ENCODE measurements at regions not wholly inside any gene's neighbourhood (a gene's known extent, or its start where the extent isn't known, plus 50 kb on each side); places are given as distances from the start of the nearest gene placed in this dataset.

DNA sequence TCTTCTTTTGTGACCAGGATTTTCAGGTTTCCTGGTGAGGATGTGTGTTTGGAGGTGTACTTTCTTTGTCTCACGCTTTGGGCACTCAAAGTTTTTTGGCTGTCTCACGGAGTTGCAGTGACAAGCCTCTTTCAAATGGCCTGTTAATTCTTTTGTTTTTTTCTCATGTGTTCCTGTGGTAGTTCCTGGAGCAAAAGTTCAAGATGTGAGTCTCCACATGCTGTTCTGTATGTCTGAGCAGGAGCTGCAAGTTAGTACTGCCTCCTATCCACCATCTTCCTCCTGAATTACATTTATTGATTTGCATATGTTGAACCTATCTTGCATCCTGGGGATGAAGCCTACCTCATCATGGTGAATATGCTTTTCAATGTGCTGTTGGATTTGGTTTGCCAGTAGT lies 118.5 kb downstream of the VSIG4 start:
- TF ChIP-seq, protein P1, sequence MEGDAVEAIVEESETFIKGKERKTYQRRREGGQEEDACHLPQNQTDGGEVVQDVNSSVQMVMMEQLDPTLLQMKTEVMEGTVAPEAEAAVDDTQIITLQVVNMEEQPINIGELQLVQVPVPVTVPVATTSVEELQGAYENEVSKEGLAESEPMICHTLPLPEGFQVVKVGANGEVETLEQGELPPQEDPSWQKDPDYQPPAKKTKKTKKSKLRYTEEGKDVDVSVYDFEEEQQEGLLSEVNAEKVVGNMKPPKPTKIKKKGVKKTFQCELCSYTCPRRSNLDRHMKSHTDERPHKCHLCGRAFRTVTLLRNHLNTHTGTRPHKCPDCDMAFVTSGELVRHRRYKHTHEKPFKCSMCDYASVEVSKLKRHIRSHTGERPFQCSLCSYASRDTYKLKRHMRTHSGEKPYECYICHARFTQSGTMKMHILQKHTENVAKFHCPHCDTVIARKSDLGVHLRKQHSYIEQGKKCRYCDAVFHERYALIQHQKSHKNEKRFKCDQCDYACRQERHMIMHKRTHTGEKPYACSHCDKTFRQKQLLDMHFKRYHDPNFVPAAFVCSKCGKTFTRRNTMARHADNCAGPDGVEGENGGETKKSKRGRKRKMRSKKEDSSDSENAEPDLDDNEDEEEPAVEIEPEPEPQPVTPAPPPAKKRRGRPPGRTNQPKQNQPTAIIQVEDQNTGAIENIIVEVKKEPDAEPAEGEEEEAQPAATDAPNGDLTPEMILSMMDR (IDR thresholded peaks at IDR 0.05; ENCODE audit: low read depth, low read length), result no peak
- peaks cover 13% of the 10 kb centered on the region for H3K27me3 ChIP-seq (ENCODE audit: insufficient read depth, low read depth, severe bottlenecking)
- no peak overlapping the region for H3K27ac ChIP-seq
- DNase-seq, result no peak
- no peaks in the 10 kb centered on the region for H3K36me3 ChIP-seq
- no peaks in the 10 kb centered on the region for H3K9me3 ChIP-seq (ENCODE audit: severe bottlenecking)
- no peak overlapping the region for H3K4me3 ChIP-seq (ENCODE audit: low read depth, low read length)

DNA sequence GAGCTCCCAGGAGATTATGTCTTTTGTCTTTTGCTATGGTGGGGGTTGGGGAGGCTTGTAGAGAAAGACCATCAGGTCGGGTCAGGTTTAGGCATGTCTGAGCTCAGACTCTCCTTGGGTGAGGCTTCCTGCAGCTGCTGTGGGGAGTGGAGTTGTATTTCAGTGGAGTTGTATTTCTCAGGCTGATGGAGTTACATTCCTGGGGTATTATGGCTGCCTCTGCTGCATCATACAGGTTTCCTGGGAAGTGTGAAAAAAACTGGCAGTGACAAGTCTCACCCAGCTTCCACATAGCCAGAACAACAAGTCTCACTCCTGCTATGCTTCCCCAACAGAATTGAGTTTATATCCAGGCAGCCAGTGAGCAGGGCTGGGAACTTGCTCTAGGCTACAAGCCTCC lies 119.3 kb downstream of the VSIG4 start:
- Histone ChIP-seq H3K27me3 (ENCODE audit: insufficient read depth, low read depth, severe bottlenecking) (peaks cover 8% of the 10 kb centered on the region), H3K27ac (no peak overlapping the region), H3K9me3 (ENCODE audit: severe bottlenecking) (no peaks in the 10 kb centered on the region), H3K36me3 (no peaks in the 10 kb centered on the region), H3K4me3 (ENCODE audit: low read depth, low read length) (no peak overlapping the region)
- no peak for DNase-seq
- TF ChIP-seq, protein P1 (IDR thresholded peaks at IDR 0.05; ENCODE audit: low read depth, low read length), result no peak

GRCh38 chrX:65910899-65911298 lies 129.0 kb downstream of the VSIG4 start:
- TF ChIP-seq, protein P1 (IDR thresholded peaks at IDR 0.05; ENCODE audit: low read depth, low read length), result no peak
- no peaks in the 10 kb centered on the region for H3K36me3 ChIP-seq
- H3K4me3 ChIP-seq (ENCODE audit: low read depth, low read length), result no peak overlapping the region
- no peaks in the 10 kb centered on the region for H3K9me3 ChIP-seq (ENCODE audit: severe bottlenecking)
- H3K27me3 ChIP-seq (ENCODE audit: insufficient read depth, low read depth, severe bottlenecking), result peaks cover 7% of the 10 kb centered on the region
- no peak overlapping the region for H3K27ac ChIP-seq
- no peak for DNase-seq

GRCh38 chrX:65903750-65904149 lies 136.1 kb downstream of the VSIG4 start:
- TF ChIP-seq, protein P1 (IDR thresholded peaks at IDR 0.05; ENCODE audit: low read depth, low read length), result no peak
- Histone ChIP-seq H3K36me3 (no peaks in the 10 kb centered on the region), H3K9me3 (ENCODE audit: severe bottlenecking) (no peaks in the 10 kb centered on the region)

GRCh38 chrX:65902011-65902410 lies 137.9 kb downstream of the VSIG4 start:
- TF ChIP-seq, protein P1 (IDR thresholded peaks at IDR 0.05; ENCODE audit: low read depth, low read length), result no peak
- Histone ChIP-seq H3K9me3 (ENCODE audit: severe bottlenecking) (no peaks in the 10 kb centered on the region), H3K36me3 (no peaks in the 10 kb centered on the region), H3K4me3 (ENCODE audit: low read depth, low read length) (no peak overlapping the region), H3K27me3 (ENCODE audit: insufficient read depth, low read depth, severe bottlenecking) (peaks cover 8% of the 10 kb centered on the region), H3K27ac (no peak overlapping the region)
- DNase-seq, result no peak

More at GRCh38 chrX:65903750-65904149, 136.1 kb downstream of the VSIG4 start:
- DNase-seq, result no peak
- Histone ChIP-seq H3K27me3 (ENCODE audit: insufficient read depth, low read depth, severe bottlenecking) (peaks cover 15% of the 10 kb centered on the region), H3K4me3 (ENCODE audit: low read depth, low read length) (no peak overlapping the region), H3K27ac (no peak overlapping the region)
